ENCODE measurements at regions not wholly inside any gene's neighbourhood (a gene's known extent, or its start where the extent isn't known, plus 50 kb on each side); places are given as distances from the start of the nearest gene placed in this dataset.

GRCh38 chr4:155012469-155012868 lies 196.0 kb upstream of the NPY2R start:
- DNase-seq (ENCODE audit: low read depth), result no peak
- H3K4me3 ChIP-seq (ENCODE audit: low read depth, low read length), result no peak overlapping the region
- TF ChIP-seq, protein P1, sequence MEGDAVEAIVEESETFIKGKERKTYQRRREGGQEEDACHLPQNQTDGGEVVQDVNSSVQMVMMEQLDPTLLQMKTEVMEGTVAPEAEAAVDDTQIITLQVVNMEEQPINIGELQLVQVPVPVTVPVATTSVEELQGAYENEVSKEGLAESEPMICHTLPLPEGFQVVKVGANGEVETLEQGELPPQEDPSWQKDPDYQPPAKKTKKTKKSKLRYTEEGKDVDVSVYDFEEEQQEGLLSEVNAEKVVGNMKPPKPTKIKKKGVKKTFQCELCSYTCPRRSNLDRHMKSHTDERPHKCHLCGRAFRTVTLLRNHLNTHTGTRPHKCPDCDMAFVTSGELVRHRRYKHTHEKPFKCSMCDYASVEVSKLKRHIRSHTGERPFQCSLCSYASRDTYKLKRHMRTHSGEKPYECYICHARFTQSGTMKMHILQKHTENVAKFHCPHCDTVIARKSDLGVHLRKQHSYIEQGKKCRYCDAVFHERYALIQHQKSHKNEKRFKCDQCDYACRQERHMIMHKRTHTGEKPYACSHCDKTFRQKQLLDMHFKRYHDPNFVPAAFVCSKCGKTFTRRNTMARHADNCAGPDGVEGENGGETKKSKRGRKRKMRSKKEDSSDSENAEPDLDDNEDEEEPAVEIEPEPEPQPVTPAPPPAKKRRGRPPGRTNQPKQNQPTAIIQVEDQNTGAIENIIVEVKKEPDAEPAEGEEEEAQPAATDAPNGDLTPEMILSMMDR (IDR thresholded peaks at IDR 0.05; ENCODE audit: insufficient read depth, low read length), result no peak

GRCh38 chr4:155017426-155017825 lies 191.0 kb upstream of the NPY2R start:
- peak; percentile 77 for DNase-seq (ENCODE audit: low read depth)
- no peak overlapping the region for H3K4me3 ChIP-seq (ENCODE audit: low read depth, low read length)
- TF ChIP-seq, protein P1 (IDR thresholded peaks at IDR 0.05; ENCODE audit: insufficient read depth, low read length), result no peak

GRCh38 chr4:155025762-155026457 lies 182.5 kb upstream of the NPY2R start:
- TF ChIP-seq, protein P1 (IDR thresholded peaks at IDR 0.05; ENCODE audit: insufficient read depth, low read length), result peak; percentile 68
- peak; percentile 63 for DNase-seq (ENCODE audit: low read depth)
- H3K4me3 ChIP-seq (ENCODE audit: low read depth, low read length), result no peak overlapping the region

DNA sequence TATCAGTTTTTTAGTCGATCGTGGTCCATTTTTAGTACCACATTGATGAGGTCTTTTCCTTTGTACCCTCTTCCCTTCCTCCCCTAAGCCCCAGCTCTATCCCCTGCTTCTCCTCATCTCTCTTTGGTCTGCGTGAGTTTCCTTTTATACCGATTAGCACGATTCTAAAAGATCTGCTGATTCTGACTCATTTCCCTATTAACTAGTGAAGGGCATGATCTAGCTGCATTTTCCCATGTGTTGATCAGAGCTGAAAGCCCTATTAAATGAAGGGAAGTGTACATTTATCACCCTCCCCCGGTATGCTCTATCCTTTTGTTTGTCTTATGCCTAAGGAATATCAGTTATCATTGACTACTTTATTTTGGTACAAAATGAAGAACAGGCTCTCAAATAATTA lies 181.7 kb upstream of the NPY2R start:
- no peak overlapping the region for H3K4me3 ChIP-seq (ENCODE audit: low read depth, low read length)
- no peak for DNase-seq (ENCODE audit: low read depth)
- TF ChIP-seq, protein P1 (IDR thresholded peaks at IDR 0.05; ENCODE audit: insufficient read depth, low read length), result no peak

GRCh38 chr4:155032521-155033229 lies 175.8 kb upstream of the NPY2R start:
- no peak for DNase-seq (ENCODE audit: low read depth)
- TF ChIP-seq, protein P1 (IDR thresholded peaks at IDR 0.05; ENCODE audit: insufficient read depth, low read length), result no peak
- H3K4me3 ChIP-seq (ENCODE audit: low read depth, low read length), result no peak overlapping the region

DNA sequence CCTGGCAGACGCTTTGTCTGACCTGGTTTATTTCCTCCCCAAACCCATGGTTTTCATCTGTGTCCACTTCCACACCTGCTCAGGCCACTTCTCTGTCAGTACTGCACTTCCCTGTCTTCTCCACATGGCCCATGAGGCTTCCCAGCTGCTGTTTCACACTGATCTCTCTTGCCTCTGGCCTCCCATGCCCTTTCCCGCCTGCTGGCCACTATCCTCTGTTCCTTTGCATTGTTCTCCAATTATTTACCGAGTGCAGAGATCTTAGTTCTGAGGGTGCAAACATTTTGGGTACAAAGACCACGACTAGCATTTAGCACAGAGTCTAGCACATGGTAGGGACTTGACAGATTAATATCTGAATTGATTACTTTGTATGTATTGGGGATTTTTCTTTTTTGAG lies 174.8 kb upstream of the NPY2R start:
- TF ChIP-seq, protein P1 (IDR thresholded peaks at IDR 0.05; ENCODE audit: insufficient read depth, low read length), result no peak
- DNase-seq (ENCODE audit: low read depth), result no peak
- H3K4me3 ChIP-seq (ENCODE audit: low read depth, low read length), result no peak overlapping the region

Measured in fibroblast of the aortic adventitia (primary cell).